KOPT-K1 (cell line): ENCODE measurements at regions not wholly inside any gene's neighbourhood (a gene's known extent, or its start where the extent isn't known, plus 50 kb on each side); places are given as distances from the start of the nearest gene placed in this dataset.
A peak's percentile ranks its signal among the peaks of the same experiment; 100 is the strongest.
"Not testable (repeated sequence)": the region's sequence is repeated elsewhere in the genome, so short reads cannot be mapped to it uniquely, and the experiment has no call there.

Source experiments
- H3K27ac ChIP-seq: fragments of 200-600 bp; sonication (generic); 2 replicates; pipeline ENCODE4 v1.5.1; 2016; ENCODE audit warnings: antibody characterized with exemption, mild to moderate bottlenecking, low read depth, low read length; ENCODE audit not compliant: poor library complexity, severe bottlenecking
- H3K36me3 ChIP-seq: fragments of 200-600 bp; sonication (generic); 2 replicates; pipeline ENCODE4 v1.5.1; 2017; ENCODE audit warnings: antibody characterized with exemption, mild to moderate bottlenecking, low read length, moderate library complexity; ENCODE audit not compliant: insufficient read depth
- H3K9me3 ChIP-seq: fragments of 200-600 bp; sonication (generic); 2 replicates; pipeline ENCODE4 v1.5.1; 2017; ENCODE audit warnings: antibody characterized with exemption, low read length, mild to moderate bottlenecking; ENCODE audit not compliant: insufficient read depth, poor library complexity, severe bottlenecking

- no peaks in the 10 kb centered on the region for H3K9me3 ChIP-seq
- no peak overlapping the region for H3K27ac ChIP-seq
- no peaks in the 10 kb centered on the region for H3K36me3 ChIP-seq
Measured at GRCh38 chr3:869734-870133, 223.1 kb upstream of the CNTN6 start.

GRCh38 chr3:871651-872050, 221.2 kb upstream of the CNTN6 start:
- H3K27ac ChIP-seq: no peak overlapping the region
- H3K36me3 ChIP-seq: no peaks in the 10 kb centered on the region
- no peaks in the 10 kb centered on the region for H3K9me3 ChIP-seq

DNA sequence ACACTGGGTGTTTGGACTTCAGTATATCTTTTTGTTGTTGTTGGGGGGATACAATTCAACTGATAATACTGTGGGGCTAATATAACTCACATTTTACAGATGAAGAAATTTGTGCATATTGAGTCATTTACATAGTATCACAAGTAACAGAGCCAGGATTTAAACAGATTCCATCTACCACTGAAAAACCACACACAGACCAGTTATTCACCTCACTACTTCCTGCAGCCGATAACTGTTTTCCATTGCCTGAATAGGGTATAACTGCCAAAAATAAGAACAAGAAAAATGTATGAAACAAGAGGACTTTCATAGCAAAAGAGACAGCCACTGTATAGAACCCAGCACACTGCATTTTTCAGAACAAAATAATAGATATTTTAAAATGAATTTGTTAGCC, 215.8 kb upstream of the CNTN6 start:
- Histone ChIP-seq H3K27ac (peak overlapping the region; percentile 34), H3K36me3 (no peaks in the 10 kb centered on the region), H3K9me3 (no peaks in the 10 kb centered on the region)

GRCh38 chr3:878746-879145, 214.1 kb upstream of the CNTN6 start:
- Histone ChIP-seq H3K36me3 (no peaks in the 10 kb centered on the region), H3K9me3 (no peaks in the 10 kb centered on the region), H3K27ac (no peak overlapping the region)

DNA sequence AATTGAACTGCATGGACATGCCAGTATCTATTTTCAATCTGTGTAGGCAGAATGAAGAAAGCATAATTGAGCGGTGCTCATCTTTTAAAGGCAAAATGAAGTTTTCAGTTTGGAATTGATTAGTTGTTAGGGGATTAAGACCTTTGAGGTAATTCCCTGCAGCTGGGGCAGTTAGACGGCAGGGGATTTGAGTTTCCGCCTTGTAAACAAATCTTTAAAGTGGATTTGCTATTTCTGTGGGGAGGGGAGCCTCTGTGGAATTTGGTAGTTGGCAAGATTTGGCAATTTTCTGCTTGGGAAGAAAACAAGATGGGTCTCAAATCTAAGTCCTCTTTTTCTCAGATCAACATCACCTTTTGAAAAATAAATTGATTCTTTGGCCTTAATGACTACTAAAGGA, 212.5 kb upstream of the CNTN6 start:
- Histone ChIP-seq H3K27ac (no peak overlapping the region), H3K9me3 (no peaks in the 10 kb centered on the region), H3K36me3 (no peaks in the 10 kb centered on the region)

GRCh38 chr3:882533-882932, 210.3 kb upstream of the CNTN6 start:
- no peaks in the 10 kb centered on the region for H3K36me3 ChIP-seq
- H3K27ac ChIP-seq: no peak overlapping the region
- H3K9me3 ChIP-seq: no peaks in the 10 kb centered on the region

DNA sequence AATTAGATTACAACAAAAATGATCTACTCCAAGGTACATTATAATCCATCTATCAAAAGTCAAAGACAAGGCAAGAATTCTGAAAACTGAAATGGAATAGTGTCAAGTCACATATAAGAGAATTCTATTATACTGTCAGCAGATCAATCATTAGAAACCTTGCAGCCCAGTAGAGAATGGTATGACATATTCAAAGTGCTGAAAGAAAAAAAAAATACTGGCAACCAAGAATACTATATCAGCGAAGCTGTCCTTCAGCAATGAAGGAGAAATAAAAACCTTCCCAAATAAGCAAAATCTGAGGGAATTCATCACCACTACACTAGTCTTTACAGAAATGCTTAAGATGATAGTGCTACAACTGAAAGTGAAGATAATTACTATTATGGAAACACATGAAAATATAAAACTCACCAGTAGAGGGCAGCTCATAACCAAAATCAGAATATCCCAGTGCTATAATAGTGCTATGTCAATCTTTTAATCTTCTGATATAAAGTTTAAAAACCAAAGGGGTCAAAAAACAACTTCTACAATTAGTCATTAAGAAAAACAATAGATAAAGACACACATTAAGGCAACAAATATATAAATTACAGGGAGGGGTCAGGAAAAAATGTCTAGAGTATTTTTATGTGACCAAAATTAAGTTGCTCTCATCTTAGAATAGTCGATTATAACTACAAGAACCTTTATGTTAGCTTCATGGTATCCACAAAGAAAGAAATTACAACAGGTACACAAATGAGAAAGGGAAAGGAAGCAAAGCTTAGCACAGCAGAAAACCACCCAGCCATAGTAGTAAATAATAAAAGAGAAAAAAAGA, 190.7 kb upstream of the CNTN6 start:
- no peaks in the 10 kb centered on the region for H3K9me3 ChIP-seq
- H3K36me3 ChIP-seq: no peaks in the 10 kb centered on the region
- no peak overlapping the region for H3K27ac ChIP-seq

GRCh38 chr3:905217-905616, 187.6 kb upstream of the CNTN6 start:
- Histone ChIP-seq H3K36me3 (no peaks in the 10 kb centered on the region), H3K9me3 (no peaks in the 10 kb centered on the region), H3K27ac (no peak overlapping the region)

DNA sequence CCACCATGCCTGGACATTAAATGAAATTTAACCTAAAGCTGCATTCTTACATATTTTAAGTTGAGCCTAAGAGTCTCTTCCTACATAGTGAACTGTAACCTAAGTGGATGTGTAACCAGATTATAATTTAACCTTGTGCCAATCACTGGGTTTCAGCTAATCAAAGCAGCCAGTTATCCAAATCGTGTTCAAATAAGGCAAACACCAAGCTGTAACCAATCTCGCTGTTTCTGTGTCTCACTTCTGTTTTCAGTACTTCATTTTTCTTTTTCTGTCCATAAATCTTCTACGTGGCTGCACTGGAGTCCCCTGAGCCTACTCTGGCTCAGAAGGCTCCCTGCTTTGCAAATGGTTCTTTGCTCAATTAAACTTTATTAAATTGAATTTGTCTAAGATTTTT, 186.1 kb upstream of the CNTN6 start:
- Histone ChIP-seq H3K9me3 (no peaks in the 10 kb centered on the region), H3K27ac (no peak overlapping the region), H3K36me3 (no peaks in the 10 kb centered on the region)

- Histone ChIP-seq H3K27ac (no peak overlapping the region), H3K36me3 (no peaks in the 10 kb centered on the region), H3K9me3 (no peaks in the 10 kb centered on the region)
Measured at GRCh38 chr3:908839-909238, 184.0 kb upstream of the CNTN6 start.

- not testable (repeated sequence) for H3K27ac ChIP-seq, H3K36me3 ChIP-seq, H3K9me3 ChIP-seq
Measured at GRCh38 chr3:912717-913116, 180.1 kb upstream of the CNTN6 start.

DNA sequence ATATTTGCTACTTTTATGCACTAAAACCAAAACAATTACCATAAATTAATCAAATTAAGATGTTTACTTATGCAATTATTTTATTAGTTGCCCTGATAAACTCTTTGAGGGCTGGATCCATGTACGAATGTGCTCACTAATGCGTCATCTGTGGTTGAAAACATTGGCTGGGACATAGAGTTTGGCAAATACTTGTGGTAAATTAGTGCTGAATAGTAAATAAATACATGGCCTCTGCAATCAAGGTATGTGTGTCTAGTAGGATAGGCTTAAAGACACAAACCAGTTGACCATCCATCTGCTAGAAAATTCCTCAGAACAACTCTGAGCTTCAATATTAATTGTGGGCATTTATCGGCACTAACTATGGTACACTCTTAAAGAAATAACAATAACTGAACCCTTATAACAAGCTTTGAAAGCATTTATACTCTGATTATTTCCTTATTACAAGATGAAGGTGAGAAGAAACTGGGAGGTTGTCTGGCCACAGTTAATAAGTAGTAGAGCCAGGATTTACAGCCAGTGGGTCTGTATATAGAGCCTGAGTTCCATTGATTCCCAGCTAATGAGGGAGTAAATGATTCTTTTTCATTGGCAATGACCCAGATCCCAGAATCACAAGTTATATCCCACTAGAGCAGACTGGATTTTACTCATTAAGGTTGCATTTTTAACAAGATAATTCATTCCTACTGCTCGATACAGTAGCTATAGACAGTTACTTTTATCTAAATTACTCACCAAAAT, 169.5 kb upstream of the CNTN6 start:
- Histone ChIP-seq H3K9me3 (no peaks in the 10 kb centered on the region), H3K27ac (no peak overlapping the region), H3K36me3 (no peaks in the 10 kb centered on the region)

DNA sequence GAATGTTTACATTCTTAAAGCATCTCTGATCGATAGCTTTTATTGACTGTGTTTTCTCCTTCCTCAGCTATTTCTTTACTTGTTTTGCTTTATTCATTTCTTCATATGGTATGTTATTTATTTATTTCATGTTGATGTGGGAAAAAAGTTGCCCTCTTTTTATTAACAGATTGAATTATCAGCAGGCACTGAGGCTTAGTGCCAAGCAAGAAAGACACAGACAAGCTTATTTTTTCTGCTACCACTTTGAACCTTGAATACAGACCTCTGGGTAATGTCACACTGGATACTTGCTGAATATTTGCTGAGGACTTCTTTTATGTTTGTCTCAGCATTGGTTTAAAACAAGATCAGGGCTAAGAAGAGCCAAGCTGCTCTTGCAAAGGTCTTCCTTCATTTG, 162.0 kb upstream of the CNTN6 start:
- Histone ChIP-seq H3K9me3 (no peaks in the 10 kb centered on the region), H3K27ac (no peak overlapping the region), H3K36me3 (no peaks in the 10 kb centered on the region)

DNA sequence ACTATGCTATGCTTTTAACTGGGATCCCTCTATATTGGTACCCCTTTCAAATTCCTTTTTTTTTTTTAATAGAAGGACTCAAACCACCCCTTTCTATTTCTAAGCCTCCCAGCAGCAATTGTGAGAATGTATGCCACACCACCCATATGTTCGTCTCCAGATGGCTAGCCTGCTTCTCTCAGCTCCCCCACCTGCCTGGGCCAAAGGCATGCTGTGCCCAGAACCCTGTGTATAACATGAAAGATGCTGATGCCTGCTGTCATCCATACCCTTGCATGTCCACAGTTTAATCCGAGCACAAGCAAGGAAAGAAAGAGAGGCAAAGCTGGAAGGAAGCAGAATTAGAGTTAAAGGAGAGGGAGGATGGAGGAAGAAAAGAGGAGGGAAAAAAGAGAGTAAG, 159.5 kb upstream of the CNTN6 start:
- Histone ChIP-seq H3K9me3 (no peaks in the 10 kb centered on the region), H3K27ac (no peak overlapping the region), H3K36me3 (no peaks in the 10 kb centered on the region)

- no peak overlapping the region for H3K27ac ChIP-seq
- no peaks in the 10 kb centered on the region for H3K9me3 ChIP-seq
- no peaks in the 10 kb centered on the region for H3K36me3 ChIP-seq
Measured at GRCh38 chr3:944786-945185, 148.0 kb upstream of the CNTN6 start.

DNA sequence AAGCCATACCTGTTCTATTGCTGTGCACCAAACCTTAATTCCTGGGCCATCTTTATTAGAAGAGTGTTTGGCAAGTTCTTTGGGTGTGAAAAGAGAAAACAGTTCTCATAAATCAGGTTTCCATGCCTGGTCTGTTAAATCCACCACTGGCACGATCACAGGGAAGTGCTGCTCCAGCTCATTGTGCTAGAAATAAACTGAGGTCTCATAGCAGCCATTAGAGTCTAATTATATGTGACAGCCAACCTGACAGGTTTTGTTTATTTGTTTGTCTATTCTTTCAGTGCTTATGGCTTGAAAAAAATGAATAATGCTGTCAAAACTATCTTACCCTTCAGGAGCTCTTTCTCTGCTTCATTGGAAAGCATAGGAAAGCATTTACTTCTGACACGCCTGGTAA, 147.1 kb upstream of the CNTN6 start:
- Histone ChIP-seq H3K36me3 (no peaks in the 10 kb centered on the region), H3K27ac (no peak overlapping the region), H3K9me3 (no peaks in the 10 kb centered on the region)
